T-helper 17 cell (primary cell): ENCODE measurements at regions not wholly inside any gene's neighbourhood (a gene's known extent, or its start where the extent isn't known, plus 50 kb on each side); places are given as distances from the start of the nearest gene placed in this dataset.
A peak's percentile ranks its signal among the peaks of the same experiment; 100 is the strongest.

Experiments
- ATAC-seq: fragments of 150-1000 bp; cut with Tn5 transposase; 2 replicates; pipeline ENCODE4 v1.10.0; 2021; ENCODE audit warnings: mild to moderate bottlenecking, moderate library complexity
- DNase-seq, 3 donors: peaks; one replicate each; pipeline versions ENCODE4 v3.0.0 to v3.0.0-alpha.2; 2020 to 2021
- H3K9me3 ChIP-seq: one replicate; pipeline ENCODE4 v1.7.0; 2013; ENCODE audit warnings: low read length, mild to moderate bottlenecking; ENCODE audit not compliant: control insufficient read depth, poor library complexity, severe bottlenecking
- H3K27ac Mint-ChIP-seq: one replicate; pipeline ENCODE4 v1.8.0; 2022; ENCODE audit warnings: mild to moderate bottlenecking, moderate library complexity, mixed read lengths
- H3K27me3 Mint-ChIP-seq: one replicate; pipeline ENCODE4 v1.8.0; 2022; ENCODE audit warnings: mixed read lengths
- H3K36me3 Mint-ChIP-seq: one replicate; pipeline ENCODE4 v1.8.0; 2022; ENCODE audit warnings: low read depth, mixed read lengths
- H3K4me1 Mint-ChIP-seq: one replicate; pipeline ENCODE4 v1.8.0; 2022; ENCODE audit warnings: mild to moderate bottlenecking, mixed read lengths
- H3K4me3 Mint-ChIP-seq: one replicate; pipeline ENCODE4 v1.8.0; 2022; ENCODE audit warnings: mild to moderate bottlenecking, moderate library complexity, mixed read lengths

- H3K9me3 ChIP-seq, result no peaks in the 10 kb centered on the region
- Mint-ChIP-seq H3K27ac (no peak overlapping the region), H3K4me1 (peaks cover 2% of the 10 kb centered on the region), H3K27me3 (no peaks in the 10 kb centered on the region), H3K4me3 (no peak overlapping the region), H3K36me3 (no peaks in the 10 kb centered on the region)
- no peak for DNase-seq
- ATAC-seq, result no peak
Observed at GRCh38 chr12:88416155-88416554, 164.1 kb downstream of the KITLG start.

GRCh38 chr12:88416786-88417185 lies 163.5 kb downstream of the KITLG start:
- Mint-ChIP-seq H3K36me3 (no peaks in the 10 kb centered on the region), H3K4me3 (no peak overlapping the region), H3K27me3 (no peaks in the 10 kb centered on the region), H3K27ac (no peak overlapping the region), H3K4me1 (peaks cover 2% of the 10 kb centered on the region)
- H3K9me3 ChIP-seq, result no peaks in the 10 kb centered on the region
- no peak for ATAC-seq
- no peak for DNase-seq

- ATAC-seq, result no peak
- H3K9me3 ChIP-seq, result no peaks in the 10 kb centered on the region
- Mint-ChIP-seq H3K4me3 (no peak overlapping the region), H3K36me3 (no peaks in the 10 kb centered on the region), H3K4me1 (peaks cover 2% of the 10 kb centered on the region), H3K27ac (no peak overlapping the region), H3K27me3 (no peaks in the 10 kb centered on the region)
- DNase-seq, result no peak
Observed at GRCh38 chr12:88417531-88417930, 162.7 kb downstream of the KITLG start.

- Mint-ChIP-seq H3K4me1 (peaks cover 2% of the 10 kb centered on the region), H3K27me3 (no peaks in the 10 kb centered on the region), H3K4me3 (no peak overlapping the region), H3K27ac (no peak overlapping the region), H3K36me3 (no peaks in the 10 kb centered on the region)
- H3K9me3 ChIP-seq, result no peaks in the 10 kb centered on the region
- ATAC-seq, result no peak
- no peak for DNase-seq
Observed at GRCh38 chr12:88418856-88419497, 161.3 kb downstream of the KITLG start.

GRCh38 chr12:88419794-88420193 lies 160.5 kb downstream of the KITLG start:
- Mint-ChIP-seq H3K27ac (no peak overlapping the region), H3K4me1 (peaks cover 2% of the 10 kb centered on the region), H3K36me3 (no peaks in the 10 kb centered on the region), H3K4me3 (no peak overlapping the region), H3K27me3 (no peaks in the 10 kb centered on the region)
- ATAC-seq (no peak), DNase-seq (no peak)
- H3K9me3 ChIP-seq, result no peaks in the 10 kb centered on the region

GRCh38 chr12:88420457-88420856 lies 159.8 kb downstream of the KITLG start:
- H3K27me3 Mint-ChIP-seq, result no peaks in the 10 kb centered on the region
- no peaks in the 10 kb centered on the region for H3K9me3 ChIP-seq
- H3K4me1 Mint-ChIP-seq, result peaks cover 2% of the 10 kb centered on the region
- no peak overlapping the region for H3K4me3 Mint-ChIP-seq
- H3K27ac Mint-ChIP-seq, result no peak overlapping the region
- ATAC-seq, result no peak
- DNase-seq, result no peak
- H3K36me3 Mint-ChIP-seq, result no peaks in the 10 kb centered on the region

GRCh38 chr12:88424791-88425730 lies 155.2 kb downstream of the KITLG start:
- H3K27me3 Mint-ChIP-seq, result no peaks in the 10 kb centered on the region
- H3K4me3 Mint-ChIP-seq, result no peak overlapping the region
- no peaks in the 10 kb centered on the region for H3K4me1 Mint-ChIP-seq
- H3K27ac Mint-ChIP-seq, result no peak overlapping the region
- DNase-seq, result no peak
- H3K36me3 Mint-ChIP-seq, result no peaks in the 10 kb centered on the region
- H3K9me3 ChIP-seq, result no peaks in the 10 kb centered on the region
- ATAC-seq, result no peak

- DNase-seq (no peak), ATAC-seq (no peak)
- no peaks in the 10 kb centered on the region for H3K9me3 ChIP-seq
- H3K36me3 Mint-ChIP-seq, result no peaks in the 10 kb centered on the region
- H3K4me1 Mint-ChIP-seq, result no peaks in the 10 kb centered on the region
- no peaks in the 10 kb centered on the region for H3K27me3 Mint-ChIP-seq
- H3K4me3 Mint-ChIP-seq, result no peak overlapping the region
- H3K27ac Mint-ChIP-seq, result no peak overlapping the region
Observed at GRCh38 chr12:88428350-88428749, 151.9 kb downstream of the KITLG start.

- Mint-ChIP-seq H3K4me3 (no peak overlapping the region), H3K27ac (no peak overlapping the region), H3K36me3 (no peaks in the 10 kb centered on the region), H3K27me3 (no peaks in the 10 kb centered on the region), H3K4me1 (no peaks in the 10 kb centered on the region)
- H3K9me3 ChIP-seq, result no peaks in the 10 kb centered on the region
- DNase-seq (no peak), ATAC-seq (no peak)
Observed at GRCh38 chr12:88431246-88431645, 149.0 kb downstream of the KITLG start.

GRCh38 chr12:88432531-88433490 lies 147.5 kb downstream of the KITLG start:
- ATAC-seq (no peak), DNase-seq (no peak)
- H3K9me3 ChIP-seq, result no peaks in the 10 kb centered on the region
- Mint-ChIP-seq H3K36me3 (no peaks in the 10 kb centered on the region), H3K4me1 (no peaks in the 10 kb centered on the region), H3K27me3 (no peaks in the 10 kb centered on the region), H3K27ac (no peak overlapping the region), H3K4me3 (no peak overlapping the region)

GRCh38 chr12:88433997-88434703 lies 146.1 kb downstream of the KITLG start:
- H3K36me3 Mint-ChIP-seq, result no peaks in the 10 kb centered on the region
- H3K27ac Mint-ChIP-seq, result no peak overlapping the region
- no peak for DNase-seq
- H3K4me1 Mint-ChIP-seq, result no peaks in the 10 kb centered on the region
- H3K4me3 Mint-ChIP-seq, result no peak overlapping the region
- ATAC-seq, result peak; percentile 30
- no peaks in the 10 kb centered on the region for H3K27me3 Mint-ChIP-seq
- no peaks in the 10 kb centered on the region for H3K9me3 ChIP-seq

GRCh38 chr12:88435334-88436076 lies 144.8 kb downstream of the KITLG start:
- ATAC-seq, result no peak

More at GRCh38 chr12:88435334-88436076, 144.8 kb downstream of the KITLG start:
- no peak overlapping the region for H3K4me3 Mint-ChIP-seq
- no peak for DNase-seq
- no peaks in the 10 kb centered on the region for H3K9me3 ChIP-seq
- no peak overlapping the region for H3K27ac Mint-ChIP-seq
- no peaks in the 10 kb centered on the region for H3K4me1 Mint-ChIP-seq
- H3K36me3 Mint-ChIP-seq, result no peaks in the 10 kb centered on the region
- H3K27me3 Mint-ChIP-seq, result no peaks in the 10 kb centered on the region
